HG03520 (cell line): ENCODE measurements at regions not wholly inside any gene's neighbourhood (a gene's known extent, or its start where the extent isn't known, plus 50 kb on each side); places are given as distances from the start of the nearest gene placed in this dataset.

Experiments
- ATAC-seq: cut with Tn5 transposase; IDR thresholded peaks from one replicate; pipeline ENCODE4 v1.9.1; 2021; ENCODE audit warnings: mild to moderate bottlenecking, moderate library complexity; ENCODE audit not compliant: unreplicated experiment

DNA sequence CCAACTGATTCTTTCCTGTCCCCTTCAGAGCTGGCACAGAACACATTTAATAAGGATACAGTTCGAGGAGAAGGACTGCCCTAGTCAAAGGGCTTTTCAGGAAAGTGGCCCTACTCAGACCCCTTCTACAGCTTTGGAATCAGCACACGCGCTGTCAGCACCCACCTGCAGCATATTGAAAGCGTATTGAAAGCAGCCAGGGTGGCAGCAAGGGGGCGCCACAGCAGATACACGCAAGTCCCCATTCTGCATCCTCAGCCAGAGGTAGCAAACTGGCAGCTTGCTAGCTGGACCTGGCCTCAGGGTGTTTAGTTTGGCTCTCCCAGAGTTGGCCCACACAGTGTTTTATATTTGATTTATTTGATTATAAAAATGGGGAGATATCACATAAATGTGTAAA lies 101.0 kb upstream of the NT5C1B start:
- ATAC-seq, result no peak

DNA sequence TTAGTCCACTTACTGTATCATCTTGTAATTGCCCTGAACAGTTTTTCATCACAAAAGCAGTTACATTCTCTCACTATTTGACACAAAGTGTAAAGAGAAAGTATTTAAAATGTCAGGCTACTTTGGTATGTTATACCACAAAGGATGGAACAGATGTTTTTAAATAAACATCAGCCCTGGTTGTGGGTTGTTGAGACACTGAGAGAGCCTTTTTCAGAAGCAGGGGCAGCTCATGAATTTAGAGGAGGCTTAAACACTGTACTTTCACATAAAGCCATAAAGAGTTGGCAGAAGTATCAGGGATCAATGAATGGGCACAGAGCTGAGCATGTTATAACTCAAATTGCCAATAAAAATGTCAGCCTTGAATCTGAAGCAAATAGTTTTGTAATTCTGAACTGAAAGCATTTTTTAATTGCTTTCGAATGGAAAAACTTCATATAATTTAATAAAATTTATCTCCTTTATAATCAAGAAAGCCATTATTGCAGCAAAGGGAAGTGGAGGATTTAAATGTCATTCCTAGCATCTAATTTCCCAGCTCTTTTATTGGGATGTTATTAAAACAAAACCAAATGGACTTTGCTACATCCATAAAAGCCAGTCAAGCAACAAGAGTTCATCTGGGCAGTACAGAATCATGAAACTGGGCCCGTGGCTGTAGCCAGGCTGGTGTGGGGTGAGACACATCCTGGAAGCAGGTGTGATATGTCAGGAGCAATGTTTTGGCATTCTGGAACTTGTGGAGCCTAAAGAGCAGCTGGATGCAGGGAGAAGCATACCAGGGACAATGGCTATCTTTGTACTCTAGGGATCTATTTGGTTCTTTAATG lies 95.1 kb upstream of the NT5C1B start:
- no peak for ATAC-seq

DNA sequence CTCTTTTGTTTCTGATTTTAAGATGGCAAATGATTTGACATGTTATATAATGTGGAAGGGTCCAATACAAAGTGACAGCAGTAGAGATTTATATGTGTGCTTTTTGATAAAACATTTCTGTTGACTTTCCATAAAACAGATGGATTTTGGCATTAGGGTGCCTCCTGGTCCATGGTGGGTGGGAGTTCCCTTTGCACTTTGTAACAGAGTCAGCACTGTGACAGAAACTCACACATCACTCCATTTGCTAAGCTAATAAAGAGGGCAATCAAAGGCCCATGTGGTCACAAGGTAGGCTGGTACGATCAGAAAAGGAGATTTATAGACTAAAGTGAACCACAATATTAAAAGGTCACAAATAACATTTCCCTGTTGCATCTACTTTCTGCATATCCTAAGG lies 93.3 kb upstream of the NT5C1B start:
- ATAC-seq, result no peak

GRCh38 chr2:18677280-18677679 lies 87.9 kb upstream of the NT5C1B start:
- no peak for ATAC-seq

DNA sequence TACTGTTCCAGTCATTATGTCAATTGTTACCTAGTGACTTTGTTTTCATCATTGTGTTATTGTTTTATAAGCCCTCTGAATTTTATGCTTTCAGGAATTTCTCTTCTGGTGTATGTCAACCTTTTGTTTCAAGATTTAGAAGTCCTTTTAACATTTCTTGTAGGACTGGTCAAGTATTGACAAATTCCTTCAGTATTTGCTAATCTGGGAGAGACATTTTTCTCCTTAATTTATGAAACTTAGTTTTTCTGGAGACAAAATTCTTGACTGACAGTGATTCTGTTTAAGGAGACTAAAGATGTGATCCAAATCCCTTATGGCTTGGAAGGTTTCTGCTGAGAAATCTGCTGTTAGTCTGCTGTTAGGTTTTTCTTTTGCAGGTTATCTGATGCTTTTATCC lies 84.9 kb upstream of the NT5C1B start:
- ATAC-seq, result no peak

- no peak for ATAC-seq
Measured at GRCh38 chr2:18671363-18671762, 82.0 kb upstream of the NT5C1B start.

GRCh38 chr2:18668221-18668620 lies 78.9 kb upstream of the NT5C1B start:
- no peak for ATAC-seq

DNA sequence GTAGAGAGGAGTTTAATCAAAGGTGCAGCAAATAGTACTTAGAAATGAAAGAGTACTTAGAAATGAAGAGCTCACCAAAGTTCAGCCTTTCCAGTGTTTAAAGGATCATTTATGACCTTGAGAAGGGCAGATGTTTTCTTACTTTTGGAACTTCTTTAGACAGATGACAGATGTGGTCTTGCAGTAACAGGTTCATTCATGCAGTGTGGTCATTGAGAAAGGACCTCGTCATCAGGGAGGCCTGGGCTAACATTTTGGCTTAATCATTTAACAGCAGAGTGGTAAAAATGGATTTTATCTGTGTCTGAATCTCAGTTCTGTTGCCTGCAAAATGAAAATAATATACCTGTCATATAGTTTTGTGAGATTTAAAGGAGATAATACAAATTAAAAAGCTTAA lies 75.1 kb upstream of the NT5C1B start:
- no peak for ATAC-seq

- ATAC-seq, result no peak
Measured at GRCh38 chr2:18663861-18664260, 74.5 kb upstream of the NT5C1B start.

DNA sequence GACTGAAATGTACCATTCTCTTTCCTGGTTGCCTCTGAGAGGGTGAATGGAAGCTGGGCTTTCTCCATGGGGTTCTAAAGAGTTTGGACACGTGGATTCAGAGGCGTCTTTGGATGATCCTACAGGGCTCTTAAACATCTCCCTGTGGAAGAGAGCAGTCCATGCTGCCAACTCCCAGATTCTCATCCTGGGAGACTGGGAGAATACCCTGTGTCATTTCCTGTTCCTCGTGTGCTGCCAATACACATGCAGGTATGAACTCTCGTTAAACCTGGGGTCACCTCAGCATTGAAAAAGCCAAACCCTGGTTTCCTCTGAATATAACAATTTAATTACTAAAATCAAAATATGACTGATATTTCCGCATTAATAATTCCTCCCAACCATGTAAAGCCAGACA lies 73.3 kb upstream of the NT5C1B start:
- ATAC-seq, result no peak

- no peak for ATAC-seq
Measured at GRCh38 chr2:18659915-18660314, 70.5 kb upstream of the NT5C1B start.

- no peak for ATAC-seq
Measured at GRCh38 chr2:18656048-18656447, 66.7 kb upstream of the NT5C1B start.

DNA sequence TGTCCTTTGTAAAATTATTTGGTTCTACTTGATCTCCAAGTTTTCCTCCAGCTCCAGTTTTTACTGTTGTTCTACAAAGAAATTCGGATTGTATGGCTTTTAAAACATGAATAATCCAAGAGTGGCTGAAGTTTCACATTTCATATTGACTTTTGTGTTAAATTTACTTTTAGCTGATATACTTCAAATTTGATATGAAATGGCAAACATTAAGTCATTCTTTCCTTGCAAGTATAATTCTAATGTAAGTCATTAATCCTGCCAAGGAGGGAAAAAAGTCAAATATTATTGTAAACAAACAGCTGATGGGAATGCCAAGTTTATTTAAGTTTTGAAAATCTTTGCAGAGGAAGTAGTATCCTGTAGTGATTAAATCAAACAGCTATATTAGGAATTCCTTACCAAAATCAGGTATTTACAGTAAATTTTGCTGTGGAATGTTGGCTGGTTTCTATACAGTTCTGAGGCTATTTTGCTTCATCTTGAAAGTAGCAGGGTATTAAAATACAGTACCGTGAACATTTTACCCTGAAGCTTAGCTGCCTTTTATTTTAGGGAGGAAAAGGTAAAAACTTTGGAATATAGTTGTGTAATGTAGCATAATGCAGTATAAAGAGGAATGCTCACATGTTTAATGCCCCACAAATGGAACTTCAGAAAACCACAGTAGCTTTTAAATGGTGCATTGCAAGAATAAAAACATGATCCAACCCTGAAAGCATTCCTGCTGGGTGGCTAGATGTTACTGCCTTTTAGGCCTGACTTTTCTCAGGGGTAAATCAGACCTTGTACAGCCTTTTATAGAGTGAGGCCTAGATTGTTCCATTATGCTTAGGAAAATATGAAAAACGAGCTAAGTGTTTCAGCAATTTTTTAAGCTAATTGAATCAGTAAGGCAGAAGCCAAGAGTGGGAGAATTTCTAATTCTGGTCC lies 62.7 kb upstream of the NT5C1B start:
- no peak for ATAC-seq

DNA sequence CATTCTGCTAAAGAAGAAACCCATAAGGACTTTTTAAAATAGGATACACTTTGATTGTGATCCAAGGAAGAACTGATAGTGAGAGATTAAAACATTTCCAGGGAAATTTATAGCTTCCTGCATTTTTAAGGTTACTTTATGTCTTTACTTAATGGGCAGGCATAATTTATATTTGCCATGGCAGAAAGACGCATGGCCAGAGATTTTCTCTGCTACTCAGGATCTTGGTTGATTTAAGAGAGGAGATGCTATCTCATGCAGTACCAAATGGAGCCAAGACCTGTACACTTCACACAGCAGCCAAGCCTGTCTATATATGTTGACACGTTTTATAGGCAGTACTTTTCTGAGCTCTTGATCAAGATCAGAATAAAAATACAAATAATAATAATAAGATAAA lies 60.9 kb upstream of the NT5C1B start:
- no peak for ATAC-seq

- ATAC-seq, result no peak
Measured at GRCh38 chr2:18649502-18650135, 60.2 kb upstream of the NT5C1B start.

- no peak for ATAC-seq
Measured at GRCh38 chr2:18648161-18648560, 58.8 kb upstream of the NT5C1B start.

DNA sequence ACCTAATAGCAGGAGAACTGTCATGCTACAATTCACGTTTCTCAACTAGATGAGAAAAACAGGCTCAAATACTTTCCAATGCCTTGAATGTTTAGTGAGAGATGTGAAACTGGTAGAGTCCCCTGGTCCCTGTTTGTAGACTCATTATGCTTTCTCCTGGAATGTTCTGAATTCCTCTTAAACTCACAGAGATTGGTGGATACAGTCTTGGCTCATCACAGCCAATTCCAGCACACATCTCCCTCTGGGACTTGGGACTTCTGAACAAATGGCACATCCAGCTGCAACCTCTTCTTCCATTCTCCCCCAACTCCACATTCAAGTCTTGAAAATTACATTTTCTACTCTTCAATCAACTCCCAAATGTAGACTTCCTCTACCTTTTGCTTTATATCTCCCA lies 58.4 kb upstream of the NT5C1B start:
- no peak for ATAC-seq

DNA sequence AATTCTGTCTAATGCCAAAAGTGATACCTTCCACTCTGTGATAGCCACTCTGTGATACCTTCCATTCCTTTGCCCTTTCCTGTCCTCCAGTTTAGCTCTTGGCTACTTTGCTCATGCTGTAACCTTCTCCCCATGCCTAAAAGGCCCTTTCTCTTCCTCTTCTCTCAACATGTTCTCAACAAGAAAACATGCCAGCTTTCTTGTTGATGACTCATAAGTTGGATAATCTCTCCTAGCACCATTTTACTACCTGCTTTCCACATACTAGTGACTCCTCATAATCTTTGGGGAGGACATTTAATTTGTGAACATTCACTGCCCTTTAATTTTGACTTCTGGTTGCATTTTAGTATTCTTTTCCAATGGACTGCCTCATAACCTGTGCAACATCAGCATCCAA lies 55.9 kb upstream of the NT5C1B start:
- no peak for ATAC-seq

GRCh38 chr2:18644115-18644462 lies 54.7 kb upstream of the NT5C1B start:
- ATAC-seq, result no peak

DNA sequence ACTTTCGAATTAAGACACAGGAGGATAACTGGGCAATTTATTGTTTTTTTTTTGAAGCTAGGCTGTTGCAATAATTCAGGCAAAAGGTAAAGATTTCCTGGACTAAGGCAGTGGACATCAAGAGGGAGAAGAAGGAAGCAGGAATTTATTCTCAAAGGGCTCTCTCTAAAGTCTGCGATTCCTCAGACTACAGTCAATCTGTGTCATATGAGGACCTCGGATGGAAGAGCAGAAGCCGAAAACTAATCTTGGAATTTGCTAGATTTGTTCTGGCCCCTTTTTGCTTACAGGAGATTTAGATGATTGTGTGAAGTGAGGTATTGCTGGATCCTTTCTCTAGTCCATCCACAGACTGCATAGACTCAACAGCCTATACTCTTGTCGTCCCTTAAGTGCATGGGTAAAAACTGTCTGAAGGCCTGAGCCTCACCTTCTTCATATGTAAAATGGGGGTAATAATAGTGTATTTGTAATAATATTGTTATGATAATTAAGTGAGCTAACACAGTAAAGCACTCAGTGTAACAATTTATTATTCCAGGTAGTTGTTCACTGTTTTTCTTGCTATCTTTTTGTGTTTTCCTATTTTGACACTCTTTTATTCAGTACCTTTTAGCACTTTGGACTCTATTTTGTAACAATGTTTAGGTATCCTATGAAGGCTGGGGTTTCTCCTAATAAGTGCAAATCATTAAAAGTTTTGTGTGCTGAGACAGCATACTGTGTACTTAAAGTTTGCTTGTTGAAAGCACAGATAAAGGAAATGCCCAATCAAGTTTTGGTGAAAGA lies 54.2 kb upstream of the NT5C1B start:
- no peak for ATAC-seq

DNA sequence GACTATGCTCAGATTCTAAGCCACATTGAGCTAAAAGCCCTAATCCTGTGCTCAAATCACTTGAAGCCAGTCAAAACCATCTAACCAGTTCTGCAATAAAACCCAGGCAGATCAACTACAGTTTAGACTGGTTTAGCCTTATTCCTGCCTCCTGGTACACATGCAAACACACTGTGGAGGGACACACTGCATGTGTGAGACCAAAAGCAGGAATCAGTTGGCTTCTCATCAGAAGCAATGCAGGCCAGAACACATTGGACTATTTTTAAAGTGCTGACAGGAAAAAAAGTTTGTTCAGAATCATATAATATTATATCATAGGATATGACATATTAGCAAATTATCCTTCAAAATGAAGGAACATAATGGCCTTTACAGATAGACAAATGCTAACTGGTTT lies 52.5 kb upstream of the NT5C1B start:
- no peak for ATAC-seq
